K562 (cell line): ENCODE measurements at regions not wholly inside any gene's neighbourhood (a gene's known extent, or its start where the extent isn't known, plus 50 kb on each side); places are given as distances from the start of the nearest gene placed in this dataset.

Experiments used
- ATAC-seq: fragments of 200-7000 bp; cut with Tn5 transposase; 3 replicates; pipeline ENCODE4 v1.9.1; 2020; ENCODE audit warnings: moderate library complexity
- BruUV-seq: library from RNA; stranded (reverse); fragments of 400-500 nt; replicated peaks from 2 replicates; lab custom pipeline; 2021; lab: Mats Ljungman, UMichigan
- CTCF ChIA-PET: fragments of 300-600 bp; formaldehyde crosslinking; extraction: SDS; loops from one replicate; lab custom pipeline; 2021; ENCODE audit warnings: low intra/inter-chr PET ratio; lab: Yijun Ruan, JAX
- POLR2A ChIA-PET: fragments of 300-600, 350-650 bp; sonication (Branson Sonifier 250); formaldehyde crosslinking; extraction: SDS; loops from one replicate; lab custom pipeline; 2021; ENCODE audit warnings: antibody characterized with exemption, inconsistent platforms; lab: Yijun Ruan, JAX
- DNase-seq, 4 experiments: peaks; one replicate each; pipeline versions ENCODE4 v3.0.0 to v3.0.0-alpha.2; 2011 to 2018; ENCODE audit warnings: low spot score in 3 of 4, mixed read lengths in 3 of 4; ENCODE audit errors: extremely low read depth in 1 of 4
- FAIRE-seq: peaks from 2 replicates; lab custom pipeline; 2011; peaks lifted over from hg19 to GRCh38; lab: Jason Lieb, UNC
- H2AFZ ChIP-seq: 2 replicates; pipeline ENCODE4 v1.6.0; 2011; ENCODE audit warnings: low read depth, low read length, control low read depth, inconsistent platforms
- H3K27ac ChIP-seq: fragments of 200-600 bp; 3 replicates; pipeline ENCODE4 v1.8.0; 2011; ENCODE audit warnings: low read depth, mild to moderate bottlenecking, control low read depth, inconsistent platforms, low read length, moderate library complexity, mixed read lengths; ENCODE audit errors: extremely low read depth
- H3K27me3 ChIP-seq, 2 experiments: fragments of 300-600 bp in 1 of 2; 2 replicates in 1 of 2; 3 replicates in 1 of 2; pipeline versions ENCODE4 v1.6.0 to v1.8.0; 2011; ENCODE audit warnings: inconsistent platforms in 2 of 2, low read length in 2 of 2, mild to moderate bottlenecking in 1 of 2, mixed read lengths in 1 of 2, moderate library complexity in 1 of 2; ENCODE audit not compliant: control insufficient read depth in 2 of 2, insufficient read depth in 2 of 2
- H3K36me3 ChIP-seq: fragments of 300-600 bp; 3 replicates; pipeline ENCODE4 v1.8.0; 2011; ENCODE audit warnings: mild to moderate bottlenecking, low read length, inconsistent platforms; ENCODE audit not compliant: control insufficient read depth, insufficient read depth
- H3K4me1 ChIP-seq, 2 experiments: fragments of 200-600 bp in 1 of 2; replicated peaks in 1 of 2; 2 replicates in 1 of 2; 3 replicates in 1 of 2; pipeline versions ENCODE4 v1.5.1 to v1.8.0; 2011; ENCODE audit warnings: inconsistent platforms in 2 of 2, low read length in 2 of 2, mild to moderate bottlenecking in 1 of 2, mixed read lengths in 1 of 2, moderate library complexity in 1 of 2; ENCODE audit not compliant: control insufficient read depth in 2 of 2, insufficient read depth in 2 of 2
- H3K4me2 ChIP-seq: 2 replicates; pipeline ENCODE4 v1.6.1; 2011; ENCODE audit warnings: low read length, control low read depth, inconsistent platforms, mixed read lengths; ENCODE audit not compliant: insufficient read depth
- H3K4me3 ChIP-seq: fragments of 200-600 bp; sonication (generic), shearing (Covaris generic); 2 replicates; pipeline ENCODE4 v1.5.1; 2016; ENCODE audit warnings: control low read depth, inconsistent platforms
- H3K79me2 ChIP-seq: fragments of 200-600 bp; 3 replicates; pipeline ENCODE4 v1.8.0; 2011; ENCODE audit warnings: low read length, inconsistent platforms; ENCODE audit not compliant: control insufficient read depth, insufficient read depth
- H3K9ac ChIP-seq, 2 experiments: 2 replicates each; pipeline versions ENCODE4 v1.6.0 to v1.6.1; 2011; ENCODE audit warnings: low read depth in 2 of 2, low read length in 2 of 2, control low read depth in 1 of 2, inconsistent platforms in 1 of 2, mild to moderate bottlenecking in 1 of 2, mixed read lengths in 1 of 2; ENCODE audit not compliant: insufficient read depth in 1 of 2
- H3K9me1 ChIP-seq: one replicate; pipeline ENCODE4 v1.6.0; 2011; ENCODE audit warnings: inconsistent platforms, mild to moderate bottlenecking, low read length, moderate library complexity; ENCODE audit not compliant: control insufficient read depth, insufficient read depth
- H3K9me3 ChIP-seq: replicated peaks from 2 replicates; pipeline ENCODE4 v1.5.1; 2011; ENCODE audit warnings: low read depth, low read length, inconsistent platforms; ENCODE audit not compliant: control insufficient read depth, insufficient read depth
- H4K20me1 ChIP-seq: replicated peaks from 2 replicates; pipeline ENCODE4 v1.6.1; 2011; ENCODE audit warnings: low read length, inconsistent platforms, mixed read lengths; ENCODE audit not compliant: control insufficient read depth, insufficient read depth
- CEBPG ChIP-seq, 3 experiments: fragments of 200-800 bp in 1 of 3; sonication (Bioruptor generic) in 1 of 3; sonication (generic) in 1 of 3; formaldehyde crosslinking in 1 of 3; IDR thresholded peaks in 2 of 3; conservative IDR thresholded peaks in 1 of 3; 2 replicates each; pipeline versions ENCODE4 v1.6.1 to v1.8.0; 2016 to 2022; ENCODE audit warnings: missing compliant biosample characterization in 2 of 3, missing genetic modification characterization in 2 of 3, mild to moderate bottlenecking in 1 of 3, missing genetic modification reagents in 1 of 3
- REST ChIP-seq, 2 experiments: fragments of 450-650 bp; formaldehyde crosslinking in 1 of 2; IDR thresholded peaks; 2 replicates each; pipeline versions ENCODE4 v1.4.0 to v1.6.1; 2014 to 2020; ENCODE audit warnings: mild to moderate bottlenecking in 2 of 2, borderline replicate concordance in 1 of 2, low read depth in 1 of 2
- TSC22D4 ChIP-seq: fragments of 450-650 bp; IDR thresholded peaks from 2 replicates; pipeline ENCODE4 v1.6.1; 2016; ENCODE audit warnings: missing genetic modification characterization, missing biosample characterization, control low read depth
- ZNF77 ChIP-seq: fragments of 250-450 bp; sonication (Bioruptor Pico); IDR thresholded peaks from 2 replicates; pipeline ENCODE4 v1.5.0; 2020
- WGBS: fragments of 100-300 bp; shearing (Covaris generic); methylation state at CpG from one replicate; pipeline ENCODE4 v1.1.6; 2016; ENCODE audit warnings: low coverage, mixed read lengths; ENCODE audit not compliant: insufficient coverage; ENCODE audit errors: missing lambda C conversion rate; 5-methylcytosine and 5-hydroxymethylcytosine counted together
- in situ Hi-C: fragments of 300-500 bp; cut with MboI; formaldehyde crosslinking; loops from 4 replicates; pipeline ENCODE4 v1.15.0; 2018; ENCODE audit warnings: inconsistent platforms, mixed read lengths
- intact Hi-C: fragments of 100-400 bp; cut with micrococcal nuclease; formaldehyde crosslinking; loops from 2 replicates; pipeline ENCODE4 v1.14.2; 2022

- ChIA-PET POLR2A (no interaction called here), CTCF (interaction anchor here (0.5 kb wide), 1 partner anchor 640 kb away, joined by 5 read pairs; no protein-coding TSS in a partner anchor)
- H3K27ac ChIP-seq, result no peak overlapping the region
- no peaks in the 10 kb centered on the region for H3K36me3 ChIP-seq
- H4K20me1 ChIP-seq, result no peaks in the 10 kb centered on the region
- ATAC-seq, result no peak
- no peak overlapping the region for H2AFZ ChIP-seq
- H3K4me1 ChIP-seq, result no peaks in the 10 kb centered on the region
- TF ChIP-seq TSC22D4 (tag), result no peak
- TF ChIP-seq CEBPG (CRISPR knock-in tag; IDR thresholded peaks at IDR 0.05), result no peak
- 0 out of 4 replicates have a peak, but pooled peaks of 1 of the 2 experiments have one; percentile 8 for TF ChIP-seq CEBPG (tag; conservative IDR thresholded peaks at IDR 0.05 in 1 of 2, IDR thresholded peaks at IDR 0.05 in 1 of 2)
- no peak overlapping the region for H3K4me3 ChIP-seq
- BruUV-seq, result no TSS peak
- H3K4me2 ChIP-seq, result no peak overlapping the region
- H3K9me1 ChIP-seq, result no peaks in the 10 kb centered on the region
- DNase-seq, result no peak
- no peaks in the 10 kb centered on the region for H3K27me3 ChIP-seq
- in situ Hi-C loops, result loop anchor here (10.0 kb wide), 1 partner anchor 622 kb away; no protein-coding TSS in a partner anchor
- no peaks in the 10 kb centered on the region for H3K79me2 ChIP-seq
- no peaks in the 10 kb centered on the region for H3K9me3 ChIP-seq
- intact Hi-C loops, result loop anchor here (2.0 to 10.0 kb wide), 3 partner anchors 480 to 1472 kb away; no protein-coding TSS in a partner anchor
- H3K9ac ChIP-seq, result no peak overlapping the region
- FAIRE-seq, result no peak
- WGBS, result 1% methylated on average over 4 of the region's 4 CpGs
Measured at GRCh38 chr20:16802652-16802935, 54.4 kb downstream of the OTOR start.

- peak; percentile 37 to 61 (median 53) for DNase-seq
- Histone ChIP-seq H3K36me3 (no peaks in the 10 kb centered on the region), H3K79me2 (no peaks in the 10 kb centered on the region), H4K20me1 (no peaks in the 10 kb centered on the region), H3K4me3 (no peak overlapping the region), H3K9me1 (no peaks in the 10 kb centered on the region), H2AFZ (no peak overlapping the region), H3K4me2 (no peak overlapping the region), H3K27me3 (no peaks in the 10 kb centered on the region), H3K4me1 (no peaks in the 10 kb centered on the region), H3K9me3 (no peaks in the 10 kb centered on the region), H3K27ac (no peak overlapping the region), H3K9ac (no peak overlapping the region)
- in situ Hi-C loops, result loop anchor here (10.0 kb wide), 1 partner anchor 621 kb away; no protein-coding TSS in a partner anchor
- WGBS, result 15% methylated on average over 11 of the region's 14 CpGs
- intact Hi-C loops, result loop anchor here (1.0 to 10.0 kb wide), 4 partner anchors 17 to 1471 kb away; no protein-coding TSS in a partner anchor
- ChIA-PET POLR2A (no interaction called here), CTCF (interaction anchor here (1.0 to 3.8 kb wide), 2 partner anchors 17 to 627 kb away, joined by 6 to 13 read pairs; no protein-coding TSS in a partner anchor)
- ATAC-seq, result peak; percentile 82
- BruUV-seq, result no TSS peak
- no peak for FAIRE-seq
- TF ChIP-seq REST (IDR thresholded peaks at IDR 0.05; ENCODE audit: borderline replicate concordance) (peak; percentile 39; the same call in 1 of the 2 replicates), REST (CRISPR knock-in tag; IDR thresholded peaks at IDR 0.05; ENCODE audit: low read depth) (no peak), ZNF77 (CRISPR knock-in tag) (no peak)
Measured at GRCh38 chr20:16803965-16804792, 56.0 kb downstream of the OTOR start.
